HTR-8/SVneo (cell line): ENCODE measurements at regions not wholly inside any gene's neighbourhood (a gene's known extent, or its start where the extent isn't known, plus 50 kb on each side); places are given as distances from the start of the nearest gene placed in this dataset.
"Not testable (repeated sequence)": the region's sequence is repeated elsewhere in the genome, so short reads cannot be mapped to it uniquely, and the experiment has no call there.

Experiments used
- DNase-seq: peaks from one replicate; pipeline ENCODE4 v3.0.0; 2011; ENCODE audit warnings: low spot score, mixed read lengths; ENCODE audit not compliant: insufficient read length
- FAIRE-seq: peaks from 2 replicates; lab custom pipeline; 2011; peaks lifted over from hg19 to GRCh38; lab: Jason Lieb, UNC

DNA sequence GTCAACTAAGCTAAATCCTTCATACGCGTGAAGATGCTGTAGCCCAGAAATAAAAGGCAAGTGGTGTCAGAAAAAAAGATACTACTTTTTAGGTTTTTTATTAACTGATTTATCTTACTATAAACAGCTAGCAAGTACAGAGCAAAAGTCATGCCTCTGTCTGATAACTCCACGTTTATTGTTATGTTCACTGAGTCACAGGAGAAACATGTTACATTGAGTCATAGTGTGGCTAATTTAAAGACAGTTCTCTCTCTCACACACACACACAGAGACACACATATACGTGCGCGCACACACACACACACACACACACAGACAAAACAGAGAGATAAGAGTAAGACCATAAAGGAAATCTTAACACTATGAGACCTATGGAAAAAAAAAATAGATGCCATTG, 770.0 kb upstream of the CDH10 start:
- peak; percentile 76 for FAIRE-seq
- DNase-seq, result peak; percentile 18

DNA sequence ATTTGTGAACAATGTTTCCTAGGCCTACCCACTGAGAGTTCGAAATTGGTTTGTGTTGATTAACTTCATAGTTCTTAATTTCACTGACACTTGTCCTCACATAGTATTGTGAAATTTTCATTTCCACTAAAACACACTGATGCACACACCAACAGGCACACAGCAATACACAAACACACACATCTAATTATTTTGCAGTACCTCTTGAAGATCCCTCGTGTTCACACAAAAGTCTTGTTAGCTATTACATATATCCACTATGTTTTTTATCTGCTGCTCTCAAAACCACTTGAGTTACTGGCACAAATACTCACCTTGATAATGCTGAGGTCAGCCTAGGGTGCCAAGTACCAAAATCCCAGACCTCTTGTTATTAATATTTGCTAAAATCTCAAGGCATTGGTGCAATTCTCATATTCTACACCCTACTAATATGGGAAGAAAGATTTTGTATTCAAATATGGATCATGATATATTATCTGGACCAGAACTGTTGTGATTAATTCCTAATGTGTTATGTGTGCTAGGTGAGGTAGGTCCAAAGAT, 767.4 kb upstream of the CDH10 start:
- FAIRE-seq, result peak; percentile 89
- no peak for DNase-seq

DNA sequence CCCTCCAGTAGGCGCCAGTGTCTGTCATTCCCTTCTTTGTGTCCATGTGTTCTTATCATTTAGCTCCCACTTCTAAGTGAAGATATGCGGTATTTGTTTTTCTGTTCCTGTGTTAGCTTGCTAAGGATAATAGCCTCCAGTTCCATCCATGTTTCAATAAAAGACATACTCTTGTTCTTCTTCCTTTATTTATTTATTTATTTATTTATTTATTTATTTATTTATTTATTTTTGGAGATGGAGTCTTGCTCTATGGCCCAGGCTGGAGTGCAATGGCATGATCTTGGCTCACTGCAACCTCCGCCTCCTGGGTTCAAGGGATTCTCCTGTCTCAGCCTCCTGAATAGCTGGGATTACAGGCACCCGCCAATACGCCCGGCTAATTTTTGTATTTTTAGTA, 762.6 kb upstream of the CDH10 start:
- DNase-seq, FAIRE-seq: not testable (repeated sequence)

DNA sequence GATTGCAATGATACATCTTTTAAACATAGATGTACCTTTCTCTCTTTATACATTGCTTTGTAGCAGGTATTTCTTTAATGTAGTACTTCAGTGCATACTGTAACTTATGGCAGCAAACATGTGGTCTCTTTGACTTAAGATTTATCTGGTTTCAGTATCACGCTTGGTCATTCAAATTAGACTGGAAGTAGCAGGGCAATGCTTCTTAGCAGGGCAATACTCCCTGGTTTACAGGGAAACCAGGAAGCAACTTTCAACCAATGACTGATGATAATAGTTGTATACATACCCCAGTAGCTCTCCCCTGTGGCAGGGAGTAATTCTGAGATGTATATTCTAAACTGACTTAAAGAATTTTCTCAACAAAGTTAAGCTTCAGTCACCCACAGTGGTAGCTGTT, 761.1 kb upstream of the CDH10 start:
- no peak for DNase-seq
- peak; percentile 90 for FAIRE-seq

DNA sequence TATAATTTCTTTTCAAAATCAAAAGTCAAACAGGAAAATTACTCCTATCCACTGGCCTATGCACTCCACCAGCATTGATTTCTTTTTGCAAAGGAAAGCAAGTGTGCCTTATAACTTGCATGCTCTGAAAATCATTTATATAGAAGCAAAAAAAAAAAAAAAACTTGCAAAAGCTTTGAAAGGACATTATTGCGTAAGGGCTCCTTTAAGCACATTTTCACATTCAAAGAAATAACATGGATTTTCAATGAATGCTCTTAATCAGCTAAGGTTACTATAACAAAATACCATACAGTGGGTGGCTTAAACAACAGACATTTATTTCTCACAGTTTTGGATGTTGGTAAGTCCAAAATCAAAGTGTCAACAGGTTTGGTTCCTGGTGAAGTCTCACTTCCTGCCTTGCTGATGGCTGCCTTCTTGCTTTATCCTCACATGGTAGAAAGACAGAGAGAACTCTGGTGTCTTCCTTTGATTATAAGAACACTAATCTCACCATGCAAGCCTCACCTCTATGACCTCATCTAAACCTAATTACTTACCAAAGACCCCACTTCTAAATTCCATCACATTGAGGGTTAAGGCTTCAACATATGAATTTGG, 755.2 kb upstream of the CDH10 start:
- DNase-seq, result no peak
- FAIRE-seq, result no peak

DNA sequence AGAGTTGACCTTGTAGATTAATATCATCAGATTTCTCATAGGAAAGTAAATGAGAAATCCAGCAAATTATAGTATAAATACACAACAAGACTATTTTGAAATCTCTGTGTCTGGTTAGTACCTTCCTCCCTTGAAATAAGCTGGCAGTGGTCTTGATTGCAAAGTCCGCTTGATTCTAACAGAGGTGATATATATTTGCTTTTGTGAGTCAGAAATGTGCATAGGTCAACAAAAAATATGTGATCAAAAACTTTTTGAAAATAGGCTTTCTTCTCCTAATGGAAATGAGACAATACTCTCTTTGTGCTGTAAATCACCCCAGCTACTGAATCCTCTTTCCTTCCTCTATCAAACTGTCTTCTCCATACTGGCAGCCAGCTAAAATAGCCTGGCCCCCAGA, 749.2 kb upstream of the CDH10 start:
- FAIRE-seq, result no peak
- DNase-seq, result no peak

DNA sequence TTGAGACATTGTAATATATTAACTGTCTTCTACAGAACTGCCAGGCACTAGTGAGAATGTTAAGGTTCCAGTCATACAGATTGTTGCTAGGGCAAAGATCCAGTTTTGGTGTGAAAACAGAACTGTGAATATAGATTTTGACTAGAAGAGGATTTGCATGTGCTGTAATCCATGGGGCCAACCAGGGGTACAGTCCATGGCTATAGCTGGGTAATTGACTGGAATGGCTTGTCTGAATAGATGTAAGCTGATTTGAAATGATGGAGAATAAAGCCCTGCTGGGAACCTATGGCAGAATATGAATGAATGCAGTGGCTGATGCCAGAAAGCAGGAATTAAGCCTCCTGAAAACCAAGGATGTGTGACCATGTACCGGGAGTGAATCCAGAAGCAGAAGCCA, 748.5 kb upstream of the CDH10 start:
- no peak for FAIRE-seq

DNA sequence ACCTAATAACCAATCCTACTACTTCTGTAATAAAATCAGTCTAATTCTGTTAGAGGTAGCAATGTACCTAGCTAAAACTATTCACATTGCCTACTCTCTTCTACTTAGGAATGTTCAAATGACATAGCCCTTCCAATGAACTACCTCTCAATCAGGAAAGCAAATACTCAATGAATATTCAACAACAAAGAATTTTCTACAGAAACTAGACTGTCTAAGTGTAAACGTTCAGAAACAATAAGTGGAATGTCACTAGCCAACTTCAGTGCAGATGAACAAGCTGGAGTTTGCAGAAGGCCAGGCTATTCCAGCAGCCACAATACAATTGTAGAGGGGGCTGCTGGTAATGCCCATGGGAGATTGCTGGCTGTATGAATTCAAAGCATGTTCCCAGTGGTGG, 743.2 kb upstream of the CDH10 start:
- peak; percentile 33 for FAIRE-seq

More for the DNA sequence above, 748.5 kb upstream of the CDH10 start:
- no peak for DNase-seq

DNA sequence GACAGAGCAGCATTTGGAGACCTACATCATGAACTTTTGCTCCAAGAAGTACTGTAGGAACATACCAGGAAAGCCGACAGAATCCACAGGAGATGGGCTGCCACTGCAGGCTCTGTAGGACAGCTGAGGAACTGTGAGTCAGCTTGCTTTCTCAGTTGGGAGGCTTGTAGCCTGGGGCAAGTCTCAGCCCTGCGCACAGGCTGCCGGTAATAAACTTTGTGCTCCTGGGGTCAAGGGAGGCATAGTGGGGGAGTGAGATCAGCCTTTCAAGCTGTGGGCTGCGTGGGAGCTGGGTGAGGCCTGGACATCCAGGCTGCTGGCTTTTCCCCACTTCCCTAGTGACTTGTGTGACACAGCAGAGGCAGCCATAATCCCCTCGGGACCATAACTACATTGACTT, 718.0 kb upstream of the CDH10 start:
- peak; percentile 98 for FAIRE-seq
- DNase-seq, result peak; percentile 55

More for the DNA sequence above, 743.2 kb upstream of the CDH10 start:
- DNase-seq, result no peak

DNA sequence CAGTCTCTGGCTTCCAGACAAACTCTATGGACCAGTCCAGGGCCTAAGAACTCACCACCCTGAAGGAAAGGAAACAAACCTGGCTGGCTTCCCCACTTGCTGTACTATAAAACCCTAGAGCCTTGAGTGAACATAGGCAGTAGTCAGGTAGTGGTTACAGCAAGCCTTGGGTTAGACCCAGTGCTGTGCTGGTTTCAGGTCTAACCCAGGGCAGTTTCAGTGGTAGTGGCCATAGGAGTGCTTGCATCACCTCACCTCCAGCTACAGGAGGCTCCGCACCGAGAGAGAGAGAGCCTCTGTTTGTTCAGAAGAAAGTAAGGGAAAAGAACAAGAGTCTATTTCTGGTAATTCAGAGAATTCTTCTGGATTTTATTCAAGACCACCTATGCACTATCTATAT, 714.1 kb upstream of the CDH10 start:
- DNase-seq (no peak), FAIRE-seq (no peak)

DNA sequence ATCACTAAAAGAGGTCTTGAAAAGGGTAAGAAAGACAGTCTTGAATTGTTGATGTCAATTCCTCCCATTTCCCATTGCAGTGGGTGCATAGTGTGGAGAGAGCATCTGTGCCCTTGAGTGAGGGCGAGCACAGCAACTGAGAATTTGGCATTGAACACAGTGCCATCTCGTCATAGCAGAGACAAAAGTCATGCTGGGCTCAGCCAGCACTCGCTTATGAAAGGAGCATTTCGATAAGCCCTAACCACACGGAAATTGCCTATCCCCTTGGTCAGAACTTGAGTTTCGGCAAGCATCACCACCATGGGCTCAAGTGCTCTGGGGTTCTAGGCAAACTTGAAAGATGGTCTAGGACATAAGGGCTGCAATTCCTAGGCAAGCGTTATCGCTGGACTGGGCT, 712.8 kb upstream of the CDH10 start:
- FAIRE-seq, result no peak

DNA sequence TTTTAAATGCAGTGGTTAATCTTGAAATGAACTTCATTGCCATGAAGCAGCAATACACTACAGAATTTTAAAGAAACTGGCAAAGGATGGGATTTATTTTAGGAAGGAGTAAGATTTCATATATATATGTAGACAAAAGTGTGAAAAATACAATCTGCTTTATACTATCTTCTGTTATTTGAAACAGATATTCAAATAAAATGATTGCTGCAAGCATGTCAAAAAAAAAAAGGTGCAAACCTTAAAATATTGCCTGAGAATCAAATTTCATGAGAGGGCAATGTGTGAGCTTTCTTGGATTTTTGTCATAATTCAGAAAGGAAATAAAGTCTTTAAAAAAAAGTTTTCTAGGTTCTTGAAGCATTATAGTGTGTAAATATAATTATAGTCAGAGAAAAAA, 705.0 kb upstream of the CDH10 start:
- FAIRE-seq (no peak), DNase-seq (no peak)

More for the DNA sequence above, 712.8 kb upstream of the CDH10 start:
- DNase-seq, result no peak

DNA sequence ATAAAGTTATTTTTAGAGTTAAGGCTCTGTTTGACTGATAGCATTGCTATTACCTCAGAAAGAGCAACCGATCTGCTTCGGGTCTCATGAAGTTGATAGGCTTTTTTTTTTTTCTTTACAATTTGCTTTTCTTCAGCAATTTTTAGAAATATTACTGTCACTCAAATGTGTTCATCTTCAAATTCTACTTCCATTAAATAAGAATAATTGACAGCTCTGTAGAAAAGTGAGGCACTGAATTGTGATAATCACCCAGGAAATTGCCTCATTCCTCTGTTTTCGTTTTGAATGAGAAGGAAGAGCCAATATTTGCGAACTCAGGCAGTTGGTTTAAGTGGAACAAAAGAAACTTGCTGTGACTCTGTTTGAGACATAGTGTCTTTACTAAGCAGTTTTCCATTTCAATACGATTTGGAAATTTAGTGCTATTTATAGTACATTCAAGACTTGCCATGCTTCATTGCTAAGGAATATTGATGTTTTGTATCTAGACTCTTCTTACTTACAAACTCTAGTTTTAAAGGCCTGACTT, 700.5 kb upstream of the CDH10 start:
- no peak for FAIRE-seq
- DNase-seq, result no peak

DNA sequence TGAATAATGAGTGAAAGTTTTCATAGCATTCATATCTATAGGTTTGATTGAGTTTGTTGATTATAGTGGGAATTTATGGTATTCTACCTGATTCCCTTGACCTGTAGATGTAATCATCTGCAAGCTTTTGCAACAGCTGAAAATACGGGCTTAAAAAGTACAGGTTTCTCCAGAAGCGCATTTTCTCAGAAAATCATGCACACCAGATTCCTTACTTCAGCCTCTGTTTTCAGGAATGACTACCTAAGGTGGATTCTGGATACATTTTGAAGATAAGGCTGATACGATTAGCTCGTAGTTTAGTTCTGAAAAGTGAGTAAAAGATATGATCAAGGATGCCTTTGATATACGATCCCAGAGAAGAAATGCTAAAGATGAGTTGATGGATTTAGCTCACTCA, 694.8 kb upstream of the CDH10 start:
- no peak for FAIRE-seq
- DNase-seq, result no peak

DNA sequence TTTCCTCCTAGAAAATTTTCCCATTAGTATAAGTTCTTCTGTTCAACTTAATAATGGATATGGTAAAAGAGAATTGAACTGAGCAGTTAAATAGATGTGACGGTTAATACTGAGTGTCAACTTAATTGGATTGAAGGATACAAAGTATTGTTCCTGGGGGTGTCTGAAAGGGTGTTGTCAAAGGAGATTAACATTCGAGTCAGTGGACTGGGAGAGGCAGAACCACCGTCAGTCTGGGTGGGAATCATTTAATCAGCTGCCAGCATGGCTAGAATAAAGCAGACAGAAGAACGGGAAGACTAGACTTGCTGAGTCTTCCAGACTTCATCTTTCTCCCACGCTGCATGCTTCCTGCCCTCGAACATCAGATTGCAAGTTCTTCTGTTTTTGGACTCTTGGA, 689.6 kb upstream of the CDH10 start:
- FAIRE-seq (no peak), DNase-seq (no peak)

DNA sequence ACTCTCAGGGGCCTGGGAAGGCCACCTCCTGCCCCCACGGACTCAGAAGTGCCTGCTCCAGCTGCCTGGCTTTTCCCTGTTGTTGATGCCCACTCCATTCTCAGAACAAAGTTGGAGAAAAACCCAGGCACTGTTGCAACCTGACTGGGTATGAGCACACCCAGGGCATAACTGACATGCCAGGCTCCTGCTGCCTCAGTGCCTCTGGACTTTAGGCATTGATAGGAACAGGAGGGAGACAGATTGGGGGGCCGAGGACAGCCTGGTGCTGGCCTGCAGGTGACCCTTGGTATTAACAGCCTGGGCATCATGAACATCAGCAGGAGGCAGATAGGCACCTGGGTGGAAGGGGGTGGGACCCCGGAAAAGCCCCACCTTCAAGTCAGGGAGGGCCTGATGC, 685.9 kb upstream of the CDH10 start:
- FAIRE-seq (no peak), DNase-seq (no peak)

DNA sequence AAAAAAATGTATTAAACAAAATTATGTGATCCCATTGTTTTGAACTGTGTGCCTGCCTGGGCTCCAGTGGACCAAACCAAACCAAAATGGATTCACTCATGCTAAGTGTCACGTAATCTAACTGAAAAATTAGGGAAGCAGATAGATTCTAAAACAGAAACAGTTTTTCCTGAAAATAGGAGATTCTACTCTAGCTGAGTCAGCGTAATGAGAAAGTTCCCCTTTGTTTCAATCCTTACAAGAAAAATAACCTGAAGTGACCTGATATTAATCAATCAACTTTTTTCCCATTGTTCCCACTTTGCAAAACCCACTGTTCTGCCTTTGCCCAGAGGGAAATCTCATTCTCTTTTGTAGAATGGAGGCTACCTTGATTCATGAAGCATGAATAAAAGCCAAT, 682.4 kb upstream of the CDH10 start:
- no peak for DNase-seq
- no peak for FAIRE-seq

DNA sequence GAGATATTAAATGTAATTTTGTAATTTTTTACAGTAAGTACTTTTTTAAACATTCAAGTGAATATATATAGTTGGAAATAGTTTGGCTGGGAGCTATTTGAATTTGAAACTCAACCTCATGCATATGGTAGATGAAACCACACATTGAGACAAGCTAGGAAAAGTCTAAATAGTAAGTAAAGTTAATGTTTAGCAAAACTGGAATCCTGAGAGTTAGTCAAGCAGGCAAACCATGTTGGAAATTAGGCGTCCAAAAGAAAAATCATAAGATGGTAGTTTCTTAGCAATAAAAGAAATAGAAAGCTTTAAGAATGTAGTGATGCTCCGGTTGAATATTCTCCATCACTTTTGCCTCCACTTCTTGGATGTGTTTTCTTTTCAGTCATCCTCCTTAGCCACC, 657.1 kb upstream of the CDH10 start:
- FAIRE-seq (no peak), DNase-seq (no peak)

DNA sequence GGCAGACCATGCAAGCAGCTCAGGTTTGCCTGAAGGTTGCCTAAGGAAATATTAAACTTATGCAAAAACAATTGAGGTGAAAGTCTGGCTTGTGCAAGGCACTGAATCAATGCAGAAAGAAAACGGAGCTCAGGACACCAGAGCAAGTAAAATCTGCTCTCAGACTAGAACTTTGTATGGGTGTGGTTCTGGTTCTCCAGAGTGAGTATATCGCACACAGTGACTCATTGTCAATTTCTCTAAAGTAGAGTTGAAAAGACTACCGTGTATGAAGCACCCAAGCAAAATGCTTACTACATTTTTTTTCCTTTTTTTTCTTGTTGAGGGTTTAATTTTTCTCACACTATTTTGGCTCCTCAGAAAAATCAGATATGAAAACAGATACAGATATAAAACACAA, 650.3 kb upstream of the CDH10 start:
- DNase-seq (no peak), FAIRE-seq (no peak)

DNA sequence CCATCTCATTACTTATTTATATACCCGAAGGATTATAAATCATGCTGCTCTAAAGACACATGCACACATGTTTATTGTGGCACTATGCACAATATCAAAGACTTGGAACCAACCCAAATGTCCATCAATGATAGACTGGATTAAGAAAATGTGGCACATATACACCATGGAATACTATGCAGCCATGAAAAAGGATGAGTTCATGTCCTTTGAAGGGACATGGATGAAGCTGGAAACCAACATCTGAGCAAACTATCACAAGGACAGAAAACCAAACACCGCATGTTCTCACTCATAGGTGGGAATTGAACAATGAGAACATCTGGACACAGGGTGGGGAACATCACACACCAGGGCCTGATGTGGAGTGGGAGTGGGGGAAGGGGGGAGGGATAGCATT, 645.0 kb upstream of the CDH10 start:
- not testable (repeated sequence) for FAIRE-seq, DNase-seq

DNA sequence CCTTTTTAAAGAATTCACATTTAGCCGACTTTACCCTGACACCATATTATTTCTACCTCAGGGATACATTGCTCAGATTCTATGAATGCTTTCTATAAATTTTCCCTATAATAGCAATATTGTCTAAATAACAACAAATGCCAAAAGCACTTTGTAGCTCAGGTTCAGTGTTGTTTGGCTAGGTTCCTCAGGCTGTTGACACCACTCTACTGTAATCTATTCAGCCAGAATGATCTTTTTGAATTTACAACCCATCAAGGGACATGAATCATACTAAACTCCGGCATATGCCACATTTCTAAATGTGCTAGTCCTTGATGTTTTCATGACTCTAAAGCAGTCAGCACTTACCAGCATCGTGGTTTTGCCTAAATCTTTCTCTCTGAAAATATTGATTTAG, 641.5 kb upstream of the CDH10 start:
- DNase-seq, result peak; percentile 9
- peak; percentile 33 for FAIRE-seq

DNA sequence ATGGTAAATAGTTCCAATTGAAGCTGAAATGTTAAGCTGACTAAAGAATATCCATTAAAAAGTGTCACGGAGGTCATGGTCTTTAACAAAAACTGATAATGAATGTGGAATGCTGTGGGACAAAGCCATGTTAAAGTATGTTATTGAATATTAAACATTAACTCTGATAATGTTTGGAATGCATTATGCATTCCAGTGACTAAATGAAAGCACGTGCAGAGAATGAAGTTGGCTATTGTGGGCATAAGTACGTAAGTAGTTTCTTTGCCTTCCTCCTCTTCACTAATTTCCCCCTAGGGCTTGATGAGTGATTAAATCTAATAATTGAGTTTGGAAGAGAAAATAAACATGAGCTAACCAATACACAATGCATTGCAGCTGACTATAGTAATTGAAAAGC, 640.4 kb upstream of the CDH10 start:
- no peak for DNase-seq
- FAIRE-seq, result no peak
